ENCODE measurements at regions not wholly inside any gene's neighbourhood (a gene's known extent, or its start where the extent isn't known, plus 50 kb on each side); places are given as distances from the start of the nearest gene placed in this dataset.

- no peak for DNase-seq (ENCODE audit: low read depth, low spot score)
- TF ChIP-seq, protein P1, sequence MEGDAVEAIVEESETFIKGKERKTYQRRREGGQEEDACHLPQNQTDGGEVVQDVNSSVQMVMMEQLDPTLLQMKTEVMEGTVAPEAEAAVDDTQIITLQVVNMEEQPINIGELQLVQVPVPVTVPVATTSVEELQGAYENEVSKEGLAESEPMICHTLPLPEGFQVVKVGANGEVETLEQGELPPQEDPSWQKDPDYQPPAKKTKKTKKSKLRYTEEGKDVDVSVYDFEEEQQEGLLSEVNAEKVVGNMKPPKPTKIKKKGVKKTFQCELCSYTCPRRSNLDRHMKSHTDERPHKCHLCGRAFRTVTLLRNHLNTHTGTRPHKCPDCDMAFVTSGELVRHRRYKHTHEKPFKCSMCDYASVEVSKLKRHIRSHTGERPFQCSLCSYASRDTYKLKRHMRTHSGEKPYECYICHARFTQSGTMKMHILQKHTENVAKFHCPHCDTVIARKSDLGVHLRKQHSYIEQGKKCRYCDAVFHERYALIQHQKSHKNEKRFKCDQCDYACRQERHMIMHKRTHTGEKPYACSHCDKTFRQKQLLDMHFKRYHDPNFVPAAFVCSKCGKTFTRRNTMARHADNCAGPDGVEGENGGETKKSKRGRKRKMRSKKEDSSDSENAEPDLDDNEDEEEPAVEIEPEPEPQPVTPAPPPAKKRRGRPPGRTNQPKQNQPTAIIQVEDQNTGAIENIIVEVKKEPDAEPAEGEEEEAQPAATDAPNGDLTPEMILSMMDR (IDR thresholded peaks at IDR 0.05) = no peak
- TF ChIP-seq, protein P2, sequence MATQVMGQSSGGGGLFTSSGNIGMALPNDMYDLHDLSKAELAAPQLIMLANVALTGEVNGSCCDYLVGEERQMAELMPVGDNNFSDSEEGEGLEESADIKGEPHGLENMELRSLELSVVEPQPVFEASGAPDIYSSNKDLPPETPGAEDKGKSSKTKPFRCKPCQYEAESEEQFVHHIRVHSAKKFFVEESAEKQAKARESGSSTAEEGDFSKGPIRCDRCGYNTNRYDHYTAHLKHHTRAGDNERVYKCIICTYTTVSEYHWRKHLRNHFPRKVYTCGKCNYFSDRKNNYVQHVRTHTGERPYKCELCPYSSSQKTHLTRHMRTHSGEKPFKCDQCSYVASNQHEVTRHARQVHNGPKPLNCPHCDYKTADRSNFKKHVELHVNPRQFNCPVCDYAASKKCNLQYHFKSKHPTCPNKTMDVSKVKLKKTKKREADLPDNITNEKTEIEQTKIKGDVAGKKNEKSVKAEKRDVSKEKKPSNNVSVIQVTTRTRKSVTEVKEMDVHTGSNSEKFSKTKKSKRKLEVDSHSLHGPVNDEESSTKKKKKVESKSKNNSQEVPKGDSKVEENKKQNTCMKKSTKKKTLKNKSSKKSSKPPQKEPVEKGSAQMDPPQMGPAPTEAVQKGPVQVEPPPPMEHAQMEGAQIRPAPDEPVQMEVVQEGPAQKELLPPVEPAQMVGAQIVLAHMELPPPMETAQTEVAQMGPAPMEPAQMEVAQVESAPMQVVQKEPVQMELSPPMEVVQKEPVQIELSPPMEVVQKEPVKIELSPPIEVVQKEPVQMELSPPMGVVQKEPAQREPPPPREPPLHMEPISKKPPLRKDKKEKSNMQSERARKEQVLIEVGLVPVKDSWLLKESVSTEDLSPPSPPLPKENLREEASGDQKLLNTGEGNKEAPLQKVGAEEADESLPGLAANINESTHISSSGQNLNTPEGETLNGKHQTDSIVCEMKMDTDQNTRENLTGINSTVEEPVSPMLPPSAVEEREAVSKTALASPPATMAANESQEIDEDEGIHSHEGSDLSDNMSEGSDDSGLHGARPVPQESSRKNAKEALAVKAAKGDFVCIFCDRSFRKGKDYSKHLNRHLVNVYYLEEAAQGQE (IDR thresholded peaks at IDR 0.05; ENCODE audit: insufficient read depth in 1 of 2, low read depth in 2 of 2, low read length in 1 of 2) = no peak
- TF ChIP-seq TCF7L2 (IDR thresholded peaks at IDR 0.05; ENCODE audit: low read depth, low read length) (no peak), POLR2AphosphoS5 (IDR thresholded peaks at IDR 0.05; ENCODE audit: low read depth, low read length) (no peak), SIN3A (IDR thresholded peaks at IDR 0.05; ENCODE audit: borderline replicate concordance, insufficient read depth, low read depth, low read length) (no peak)
- ChIA-PET CTCF (no interaction called here), POLR2A (no interaction called here)
- intact Hi-C loops (cut with micrococcal nuclease; ENCODE audit: unreplicated experiment) (no loop called here), in situ Hi-C loops (cut with HindIII; ENCODE audit: low pct_unique_long_range_greater_than_20kb, low sequenced_read_pairs) (no loop called here)
- Histone ChIP-seq H3K9me3 (ENCODE audit: control insufficient read depth, insufficient read depth, low read depth, low read length) (no peaks in the 10 kb centered on the region), H3K4me3 (ENCODE audit: low read depth in 2 of 2, low read length in 2 of 2) (no peak overlapping the region), H3K27ac (ENCODE audit: low read length) (no peak overlapping the region), H3K27me3 (ENCODE audit: control insufficient read depth, insufficient read depth, low read length) (no peaks in the 10 kb centered on the region), H3K4me1 (ENCODE audit: control insufficient read depth, insufficient read depth, low read length) (no peaks in the 10 kb centered on the region), H3K36me3 (ENCODE audit: control insufficient read depth, insufficient read depth, low read length) (no peaks in the 10 kb centered on the region)
- BruUV-seq (replicated peaks) = no TSS peak
- no peak for ATAC-seq
These were observed 109.0 kb upstream of the SMC2 start for GRCh38 chr9:103985077-103985476.

GRCh38 chr9:103988821-103989220 lies 105.3 kb upstream of the SMC2 start:
- TF ChIP-seq, protein P2 (IDR thresholded peaks at IDR 0.05; ENCODE audit: insufficient read depth in 1 of 2, low read depth in 2 of 2, low read length in 1 of 2) = no peak
- TF ChIP-seq, protein P1 (IDR thresholded peaks at IDR 0.05) = no peak
- TF ChIP-seq POLR2AphosphoS5 (IDR thresholded peaks at IDR 0.05; ENCODE audit: low read depth, low read length) (no peak), SIN3A (IDR thresholded peaks at IDR 0.05; ENCODE audit: borderline replicate concordance, insufficient read depth, low read depth, low read length) (no peak), TCF7L2 (IDR thresholded peaks at IDR 0.05; ENCODE audit: low read depth, low read length) (no peak)
- POLR2A ChIA-PET = no interaction called here
- no peaks in the 10 kb centered on the region for H3K27me3 ChIP-seq (ENCODE audit: control insufficient read depth, insufficient read depth, low read length)
- intact Hi-C loops (cut with micrococcal nuclease; ENCODE audit: unreplicated experiment) (no loop called here), in situ Hi-C loops (cut with HindIII; ENCODE audit: low pct_unique_long_range_greater_than_20kb, low sequenced_read_pairs) (no loop called here)
- no peak overlapping the region for H3K27ac ChIP-seq (ENCODE audit: low read length)
- no peak for ATAC-seq
- BruUV-seq (replicated peaks) = no TSS peak
- H3K4me3 ChIP-seq (ENCODE audit: low read depth in 2 of 2, low read length in 2 of 2) = no peak overlapping the region
- no peaks in the 10 kb centered on the region for H3K4me1 ChIP-seq (ENCODE audit: control insufficient read depth, insufficient read depth, low read length)
- no peaks in the 10 kb centered on the region for H3K36me3 ChIP-seq (ENCODE audit: control insufficient read depth, insufficient read depth, low read length)
- no peak for DNase-seq (ENCODE audit: low read depth, low spot score)
- CTCF ChIA-PET = no interaction called here
- H3K9me3 ChIP-seq (ENCODE audit: control insufficient read depth, insufficient read depth, low read depth, low read length) = no peaks in the 10 kb centered on the region
